K562 (cell line): ENCODE measurements at regions not wholly inside any gene's neighbourhood (a gene's known extent, or its start where the extent isn't known, plus 50 kb on each side); places are given as distances from the start of the nearest gene placed in this dataset.

Experiments used
- ATAC-seq: fragments of 200-7000 bp; cut with Tn5 transposase; 3 replicates; pipeline ENCODE4 v1.9.1; 2020; ENCODE audit warnings: moderate library complexity
- BruUV-seq: library from RNA; stranded (reverse); fragments of 400-500 nt; replicated peaks from 2 replicates; lab custom pipeline; 2021; lab: Mats Ljungman, UMichigan
- CTCF ChIA-PET: fragments of 300-600 bp; formaldehyde crosslinking; extraction: SDS; loops from one replicate; lab custom pipeline; 2021; ENCODE audit warnings: low intra/inter-chr PET ratio; lab: Yijun Ruan, JAX
- POLR2A ChIA-PET: fragments of 300-600, 350-650 bp; sonication (Branson Sonifier 250); formaldehyde crosslinking; extraction: SDS; loops from one replicate; lab custom pipeline; 2021; ENCODE audit warnings: antibody characterized with exemption, inconsistent platforms; lab: Yijun Ruan, JAX
- DNase-seq, 4 experiments: peaks; one replicate each; pipeline versions ENCODE4 v3.0.0 to v3.0.0-alpha.2; 2011 to 2018; ENCODE audit warnings: low spot score in 3 of 4, mixed read lengths in 3 of 4; ENCODE audit errors: extremely low read depth in 1 of 4
- FAIRE-seq: peaks from 2 replicates; lab custom pipeline; 2011; peaks lifted over from hg19 to GRCh38; lab: Jason Lieb, UNC
- H2AFZ ChIP-seq: 2 replicates; pipeline ENCODE4 v1.6.0; 2011; ENCODE audit warnings: low read depth, low read length, control low read depth, inconsistent platforms
- H3K27ac ChIP-seq: fragments of 200-600 bp; 3 replicates; pipeline ENCODE4 v1.8.0; 2011; ENCODE audit warnings: low read depth, mild to moderate bottlenecking, control low read depth, inconsistent platforms, low read length, moderate library complexity, mixed read lengths; ENCODE audit errors: extremely low read depth
- H3K27me3 ChIP-seq, 2 experiments: fragments of 300-600 bp in 1 of 2; 2 replicates in 1 of 2; 3 replicates in 1 of 2; pipeline versions ENCODE4 v1.6.0 to v1.8.0; 2011; ENCODE audit warnings: inconsistent platforms in 2 of 2, low read length in 2 of 2, mild to moderate bottlenecking in 1 of 2, mixed read lengths in 1 of 2, moderate library complexity in 1 of 2; ENCODE audit not compliant: control insufficient read depth in 2 of 2, insufficient read depth in 2 of 2
- H3K36me3 ChIP-seq: fragments of 300-600 bp; 3 replicates; pipeline ENCODE4 v1.8.0; 2011; ENCODE audit warnings: mild to moderate bottlenecking, low read length, inconsistent platforms; ENCODE audit not compliant: control insufficient read depth, insufficient read depth
- H3K4me1 ChIP-seq, 2 experiments: fragments of 200-600 bp in 1 of 2; replicated peaks in 1 of 2; 2 replicates in 1 of 2; 3 replicates in 1 of 2; pipeline versions ENCODE4 v1.5.1 to v1.8.0; 2011; ENCODE audit warnings: inconsistent platforms in 2 of 2, low read length in 2 of 2, mild to moderate bottlenecking in 1 of 2, mixed read lengths in 1 of 2, moderate library complexity in 1 of 2; ENCODE audit not compliant: control insufficient read depth in 2 of 2, insufficient read depth in 2 of 2
- H3K4me2 ChIP-seq: 2 replicates; pipeline ENCODE4 v1.6.1; 2011; ENCODE audit warnings: low read length, control low read depth, inconsistent platforms, mixed read lengths; ENCODE audit not compliant: insufficient read depth
- H3K4me3 ChIP-seq: fragments of 200-600 bp; sonication (generic), shearing (Covaris generic); 2 replicates; pipeline ENCODE4 v1.5.1; 2016; ENCODE audit warnings: control low read depth, inconsistent platforms
- H3K79me2 ChIP-seq: fragments of 200-600 bp; 3 replicates; pipeline ENCODE4 v1.8.0; 2011; ENCODE audit warnings: low read length, inconsistent platforms; ENCODE audit not compliant: control insufficient read depth, insufficient read depth
- H3K9ac ChIP-seq, 2 experiments: 2 replicates each; pipeline versions ENCODE4 v1.6.0 to v1.6.1; 2011; ENCODE audit warnings: low read depth in 2 of 2, low read length in 2 of 2, control low read depth in 1 of 2, inconsistent platforms in 1 of 2, mild to moderate bottlenecking in 1 of 2, mixed read lengths in 1 of 2; ENCODE audit not compliant: insufficient read depth in 1 of 2
- H3K9me1 ChIP-seq: one replicate; pipeline ENCODE4 v1.6.0; 2011; ENCODE audit warnings: inconsistent platforms, mild to moderate bottlenecking, low read length, moderate library complexity; ENCODE audit not compliant: control insufficient read depth, insufficient read depth
- H3K9me3 ChIP-seq: replicated peaks from 2 replicates; pipeline ENCODE4 v1.5.1; 2011; ENCODE audit warnings: low read depth, low read length, inconsistent platforms; ENCODE audit not compliant: control insufficient read depth, insufficient read depth
- H4K20me1 ChIP-seq: replicated peaks from 2 replicates; pipeline ENCODE4 v1.6.1; 2011; ENCODE audit warnings: low read length, inconsistent platforms, mixed read lengths; ENCODE audit not compliant: control insufficient read depth, insufficient read depth
- CBX1 ChIP-seq: sonication (generic); IDR thresholded peaks from 2 replicates; pipeline ENCODE4 v1.6.1; 2016; ENCODE audit warnings: antibody characterized with exemption, low read depth, mild to moderate bottlenecking
- CHD2 ChIP-seq: IDR thresholded peaks from 2 replicates; pipeline ENCODE4 v1.6.1; 2011; ENCODE audit warnings: low read depth, low read length
- CREBBP ChIP-seq: IDR thresholded peaks from one replicate; pipeline ENCODE4 v1.6.1; 2012; ENCODE audit warnings: low read depth, mild to moderate bottlenecking, control low read depth, inconsistent platforms, low read length
- HOMEZ ChIP-seq: fragments of 250-450 bp; sonication (Bioruptor Pico); IDR thresholded peaks from 2 replicates; pipeline ENCODE4 v1.4.0; 2020; ENCODE audit warnings: mild to moderate bottlenecking, moderate library complexity
- MCM2 ChIP-seq: fragments of 450-650 bp; IDR thresholded peaks from 2 replicates; pipeline ENCODE4 v1.6.1; 2017; ENCODE audit warnings: low read depth, mild to moderate bottlenecking
- PKNOX1 ChIP-seq: fragments of 450-650 bp; IDR thresholded peaks from 2 replicates; pipeline ENCODE4 v1.6.1; 2016
- PTBP1 ChIP-seq: fragments of 200-400 bp; formaldehyde crosslinking; IDR thresholded peaks from 2 replicates; pipeline ENCODE4 v1.6.1; 2017; ENCODE audit warnings: low read depth, low read length
- SAP30 ChIP-seq: fragments of 200-600 bp; sonication (generic); IDR thresholded peaks from 2 replicates; pipeline ENCODE4 v1.6.1; 2012; ENCODE audit warnings: borderline replicate concordance, low read depth, mild to moderate bottlenecking, moderate library complexity, low read length, control low read depth, inconsistent platforms; ENCODE audit not compliant: insufficient read depth, poor library complexity, severe bottlenecking
- SIN3A ChIP-seq, 2 experiments: fragments of 150-350 bp in 1 of 2; IDR thresholded peaks; 2 replicates each; pipeline ENCODE4 v1.6.1; 2011 to 2016; ENCODE audit warnings: borderline replicate concordance in 2 of 2, low read depth in 2 of 2, low read length in 2 of 2, mild to moderate bottlenecking in 2 of 2, moderate library complexity in 2 of 2; ENCODE audit not compliant: control insufficient read depth in 1 of 2
- SMARCA5 ChIP-seq: fragments of 450-650 bp; IDR thresholded peaks from 2 replicates; pipeline ENCODE4 v1.6.1; 2016
- THAP12 ChIP-seq: fragments of 250-450 bp; sonication (Bioruptor Pico); IDR thresholded peaks from 2 replicates; pipeline ENCODE4 v1.9.0; 2021; ENCODE audit warnings: mild to moderate bottlenecking, inconsistent platforms
- ZBTB49 ChIP-seq: sonication (generic); formaldehyde crosslinking; IDR thresholded peaks from 2 replicates; pipeline ENCODE4 v1.8.0; 2022; ENCODE audit warnings: missing genetic modification reagents, mild to moderate bottlenecking, borderline replicate concordance
- ZBTB8A ChIP-seq: fragments of 450-650 bp; IDR thresholded peaks from 2 replicates; pipeline ENCODE4 v1.6.1; 2018; ENCODE audit warnings: mild to moderate bottlenecking, moderate library complexity; ENCODE audit not compliant: partially characterized antibody
- ZNF511 ChIP-seq: sonication (generic); formaldehyde crosslinking; IDR thresholded peaks from 2 replicates; pipeline ENCODE4 v1.8.0; 2022; ENCODE audit warnings: mild to moderate bottlenecking, missing genetic modification reagents
- ZNF764 ChIP-seq: fragments of 250-450 bp; sonication (Bioruptor Pico); IDR thresholded peaks from 2 replicates; pipeline ENCODE4 v1.4.0; 2020; ENCODE audit warnings: low read depth, mild to moderate bottlenecking, moderate library complexity
- in situ Hi-C: fragments of 300-500 bp; cut with MboI; formaldehyde crosslinking; loops from 4 replicates; pipeline ENCODE4 v1.15.0; 2018; ENCODE audit warnings: inconsistent platforms, mixed read lengths
- intact Hi-C: fragments of 100-400 bp; cut with micrococcal nuclease; formaldehyde crosslinking; loops from 2 replicates; pipeline ENCODE4 v1.14.2; 2022

- TF ChIP-seq PKNOX1, result no peak
- no peak for TF ChIP-seq PTBP1
- no peak for TF ChIP-seq SIN3A (IDR thresholded peaks at IDR 0.05; ENCODE audit: borderline replicate concordance in 2 of 2, control insufficient read depth in 1 of 2, low read depth in 2 of 2, low read length in 2 of 2)
- TF ChIP-seq SMARCA5, result no peak
- TF ChIP-seq ZBTB8A, result no peak
- no peak for TF ChIP-seq CBX1
- TF ChIP-seq ZNF511, result no peak
- no peak for TF ChIP-seq MCM2
- no peak for TF ChIP-seq SAP30
- TF ChIP-seq, all 486 proteins: peak for 0
Measured at GRCh38 chr15:39204031-39204430, 376.8 kb upstream of the THBS1 start (continued).

- no peak for ATAC-seq
- H3K27ac ChIP-seq, result no peak overlapping the region
- H3K9me3 ChIP-seq, result no peaks in the 10 kb centered on the region
- H3K27me3 ChIP-seq, result no peaks in the 10 kb centered on the region
- intact Hi-C loops (no loop called here), in situ Hi-C loops (no loop called here)
- no peak overlapping the region for H2AFZ ChIP-seq
- H3K9ac ChIP-seq, result no peak overlapping the region
- no peaks in the 10 kb centered on the region for H4K20me1 ChIP-seq
- FAIRE-seq, result no peak
- H3K36me3 ChIP-seq, result no peaks in the 10 kb centered on the region
- H3K4me3 ChIP-seq, result no peak overlapping the region
- CTCF ChIA-PET, result no interaction called here
- no peaks in the 10 kb centered on the region for H3K9me1 ChIP-seq
- no TSS peak for BruUV-seq
- POLR2A ChIA-PET, result no interaction called here
- no peaks in the 10 kb centered on the region for H3K79me2 ChIP-seq
- H3K4me1 ChIP-seq, result no peaks in the 10 kb centered on the region
- no peak for DNase-seq
- no peak overlapping the region for H3K4me2 ChIP-seq
- TF ChIP-seq THAP12 (CRISPR knock-in tag) (no peak), CHD2 (no peak), HOMEZ (CRISPR knock-in tag) (no peak), ZBTB49 (CRISPR knock-in tag) (no peak), CREBBP (no peak), ZNF764 (CRISPR knock-in tag) (no peak)
Measured at GRCh38 chr15:39205081-39205480, 375.8 kb upstream of the THBS1 start.
